GM12892 (cell line): ENCODE measurements at regions not wholly inside any gene's neighbourhood (a gene's known extent, or its start where the extent isn't known, plus 50 kb on each side); places are given as distances from the start of the nearest gene placed in this dataset.

ENCODE experiments used
- POLR2A ChIP-seq: IDR thresholded peaks from 2 replicates; pipeline ENCODE4 v1.6.1; 2011; ENCODE audit warnings: low read depth, low read length, control low read depth
- POLR2AphosphoS5 ChIP-seq: IDR thresholded peaks from 2 replicates; pipeline ENCODE4 v1.6.1; 2011; ENCODE audit warnings: low read depth, low read length, control low read depth
- TAF1 ChIP-seq: IDR thresholded peaks from 2 replicates; pipeline ENCODE4 v1.6.1; 2011; ENCODE audit warnings: low read depth, mild to moderate bottlenecking, control low read depth, low read length, borderline replicate concordance

- TF ChIP-seq POLR2A (no peak), POLR2AphosphoS5 (no peak), TAF1 (no peak)
These were observed 73.5 kb upstream of the FICD start for GRCh38 chr12:108441549-108441948.
